Psoas muscle (tissue), 7 donors: ENCODE measurements at regions not wholly inside any gene's neighbourhood (a gene's known extent, or its start where the extent isn't known, plus 50 kb on each side); places are given as distances from the start of the nearest gene placed in this dataset.

Experiments used
- ATAC-seq, 4 donors: fragments of 200-7000 bp; cut with Tn5 transposase; one replicate each; pipeline ENCODE4 v1.9.1; 2020; ENCODE audit warnings: moderate library complexity in 3 of 4, mild to moderate bottlenecking in 2 of 4
- DNase-seq, 2 donors: peaks; one replicate each; pipeline ENCODE4 v3.0.0-alpha.2; 2020
- H3K27ac ChIP-seq: fragments of 200-600 bp; one replicate; pipeline ENCODE4 v1.8.0; 2022
- H3K27me3 ChIP-seq, 3 donors: fragments of 200-600 bp in 1 of 3; one replicate each; pipeline versions ENCODE4 v1.6.1 to v1.8.0; 2013 to 2022; ENCODE audit warnings: low read length in 2 of 3, mild to moderate bottlenecking in 2 of 3, moderate library complexity in 1 of 3; ENCODE audit not compliant: insufficient read depth in 3 of 3
- H3K36me3 ChIP-seq, 2 donors: fragments of 200-600 bp in 1 of 2; one replicate each; pipeline versions ENCODE4 v1.6.1 to v1.8.0; 2013 to 2022; ENCODE audit warnings: low read depth in 1 of 2, mild to moderate bottlenecking in 1 of 2, moderate library complexity in 1 of 2; ENCODE audit not compliant: insufficient read depth in 1 of 2
- H3K4me1 ChIP-seq: fragments of 200-600 bp; one replicate; pipeline ENCODE4 v1.8.0; 2022
- H3K4me3 ChIP-seq: fragments of 200-600 bp; one replicate; pipeline ENCODE4 v1.8.0; 2022; ENCODE audit warnings: mild to moderate bottlenecking
- H3K9me3 ChIP-seq: fragments of 200-600 bp; one replicate; pipeline ENCODE4 v1.8.0; 2022
- CTCF ChIP-seq: fragments of 200-600 bp; IDR thresholded peaks from one replicate; pipeline ENCODE4 v1.8.0; 2022; ENCODE audit warnings: antibody characterized with exemption
- WGBS, 3 donors: extraction: QIAGEN DNeasy Blood & Tissue Kit; methylation state at CpG; one replicate each; pipeline versions ENCODE4 v1.1.6 to v1.1.7; 2013; 5-methylcytosine and 5-hydroxymethylcytosine counted together
- intact Hi-C, 2 donors: fragments of 100-400 bp; cut with DNase I; formaldehyde crosslinking; loops; one replicate each; pipeline versions ENCODE4 v1.11.0 to v1.14.2; 2022
- donor health status: healthy with polysubstance abuse.
- donor health status: DM: no; HTN: no; CAD: no; lungs with moderate emphysema.
- donor health status: Bipolar disorder and iron deficiency.
- donor health status: healthy.
- donor health status: DM: yes; HTN: yes; CAD: no.
- donor health status: DM: no; HTN: no; CAD: no.
- donor health status: DM: yes; HTN: yes; CAD: no.

DNA sequence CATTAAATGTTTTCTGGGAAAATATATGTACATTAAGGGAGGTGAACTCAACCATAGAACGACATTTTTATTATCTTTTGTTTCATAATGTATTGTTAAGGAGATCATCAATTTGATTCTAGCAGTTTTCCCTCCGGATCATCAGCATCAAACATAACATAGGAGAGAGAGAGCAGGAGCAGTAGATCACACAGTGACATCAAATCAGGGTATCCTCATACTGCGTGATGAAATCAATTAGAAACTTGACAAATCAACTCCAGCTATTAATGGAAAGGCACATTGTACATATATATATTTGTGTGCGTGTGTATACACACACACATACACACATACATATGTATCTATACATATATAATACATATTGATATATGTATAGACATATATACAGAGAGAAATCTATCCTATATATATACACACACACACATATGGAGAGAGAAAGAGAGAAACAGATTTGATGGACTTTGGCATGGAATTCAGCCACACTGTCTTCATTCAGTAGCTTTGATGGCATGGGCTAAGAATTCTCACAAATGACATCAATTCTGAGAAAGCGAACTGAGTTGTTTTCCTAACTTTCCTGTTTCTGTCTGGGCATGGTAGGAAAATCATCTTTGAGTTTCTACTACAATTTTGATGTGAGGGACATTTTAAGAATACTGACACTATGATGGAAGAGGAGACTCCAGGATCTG lies 1302.8 kb upstream of the SEL1L start:
- Histone ChIP-seq H3K9me3 (no peaks in the 10 kb centered on the region), H3K4me1 (no peaks in the 10 kb centered on the region), H3K27me3 (no peaks in the 10 kb centered on the region), H3K36me3 (no peaks in the 10 kb centered on the region), H3K4me3 (no peak overlapping the region), H3K27ac (no peak overlapping the region)
- ATAC-seq = no peak
- 90 to 92% (median 90%) methylated on average over 5 of the region's 5 CpGs for WGBS, 3 donors
- intact Hi-C loops = no loop called here
- no peak for DNase-seq
- no peak for TF ChIP-seq CTCF

DNA sequence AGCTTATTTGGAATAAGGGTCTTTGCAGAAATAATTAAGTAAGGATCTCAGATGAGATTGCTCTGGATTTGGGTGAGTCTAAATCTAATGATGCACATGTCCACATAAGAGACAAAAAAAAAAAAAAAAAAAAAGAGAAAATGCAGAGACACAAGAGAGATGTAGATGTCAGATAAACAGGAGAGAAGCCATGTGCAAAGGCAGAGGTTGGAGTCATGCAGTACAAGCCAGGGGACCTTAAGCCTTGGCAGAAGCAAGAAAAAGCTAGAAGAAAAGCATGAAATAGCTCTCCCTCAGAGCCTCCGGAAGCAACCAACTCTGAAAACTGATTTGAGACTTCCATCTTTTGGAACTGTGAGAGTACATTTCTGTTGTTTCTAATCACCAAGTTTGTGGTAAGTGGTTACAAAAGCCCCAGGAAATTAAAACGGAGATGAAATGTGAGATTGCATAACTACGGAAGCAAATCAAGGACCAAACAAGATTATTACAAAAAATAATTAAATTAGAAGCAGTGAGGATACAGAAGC lies 1304.0 kb upstream of the SEL1L start:
- no peak overlapping the region for H3K4me3 ChIP-seq
- H3K36me3 ChIP-seq = no peaks in the 10 kb centered on the region
- ATAC-seq = no peak
- H3K4me1 ChIP-seq = no peaks in the 10 kb centered on the region
- intact Hi-C loops = no loop called here
- no peaks in the 10 kb centered on the region for H3K9me3 ChIP-seq
- WGBS, 3 donors = 52 to 70% (median 63%) methylated on average over 3 of the region's 3 CpGs
- TF ChIP-seq CTCF = no peak
- DNase-seq = no peak
- H3K27ac ChIP-seq = no peak overlapping the region
- no peaks in the 10 kb centered on the region for H3K27me3 ChIP-seq

DNA sequence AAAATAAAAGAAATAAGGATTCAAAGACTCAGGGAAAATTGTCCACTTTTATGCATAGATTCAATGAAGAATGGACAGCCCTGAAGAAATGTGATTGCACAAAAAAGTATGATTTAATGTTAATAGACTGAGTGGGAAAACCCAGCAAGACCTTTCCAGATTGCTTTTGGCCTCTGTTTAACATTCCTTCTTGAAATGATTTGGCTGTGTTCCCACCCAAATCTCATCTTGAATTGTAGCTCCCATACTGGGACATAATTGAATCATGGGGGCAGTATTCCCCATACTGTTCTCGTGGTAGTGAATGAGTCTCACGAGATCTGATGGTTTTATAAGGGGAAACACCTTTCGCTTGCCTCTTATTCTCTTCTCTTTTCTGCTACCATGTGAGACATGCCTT lies 1316.9 kb upstream of the SEL1L start:
- Histone ChIP-seq H3K27ac (no peak overlapping the region), H3K9me3 (no peaks in the 10 kb centered on the region), H3K36me3 (no peaks in the 10 kb centered on the region), H3K4me1 (no peaks in the 10 kb centered on the region), H3K27me3 (no peaks in the 10 kb centered on the region), H3K4me3 (no peak overlapping the region)
- intact Hi-C loops = no loop called here
- no peak for TF ChIP-seq CTCF
- DNase-seq = no peak
- ATAC-seq = no peak
- whole genome bisulfite sequencing, 3 donors = 62 to 66% (median 65%) methylated on average over 3 of the region's 3 CpGs

GRCh38 chr14:82854131-82854530 lies 1320.5 kb upstream of the SEL1L start:
- Histone ChIP-seq H3K4me1 (no peaks in the 10 kb centered on the region), H3K9me3 (no peaks in the 10 kb centered on the region), H3K36me3 (no peaks in the 10 kb centered on the region), H3K4me3 (no peak overlapping the region), H3K27ac (no peak overlapping the region), H3K27me3 (no peaks in the 10 kb centered on the region)
- intact Hi-C loops = no loop called here
- TF ChIP-seq CTCF = no peak
- WGBS, 3 donors = 76 to 83% (median 82%) methylated on average over 4 of the region's 4 CpGs
- no peak for ATAC-seq
- DNase-seq = no peak

DNA sequence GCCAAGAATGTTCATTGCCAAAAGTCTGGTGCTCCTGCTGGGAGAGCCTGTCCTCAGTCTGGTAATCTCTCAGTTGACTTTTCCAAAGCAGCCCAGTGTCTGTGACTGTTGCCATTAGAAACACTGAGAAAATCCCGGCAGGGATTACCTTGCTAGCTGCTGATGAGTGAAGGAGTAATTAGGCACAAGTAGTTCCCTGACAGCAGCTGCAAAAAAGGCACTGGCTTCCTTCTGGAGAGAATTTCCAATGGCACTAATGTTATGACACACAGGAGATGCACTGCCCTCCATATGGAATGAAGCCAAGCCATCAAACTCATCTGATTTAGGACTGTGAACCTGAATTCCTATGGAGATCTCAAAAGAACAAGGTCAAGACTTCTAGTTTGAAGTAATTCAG lies 1321.2 kb upstream of the SEL1L start:
- WGBS, 3 donors = 12 to 28% (median 20%) methylated on average over 1 of the region's 1 CpG

More for the DNA sequence above, 1321.2 kb upstream of the SEL1L start:
- intact Hi-C loops = no loop called here
- ATAC-seq (no peak), DNase-seq (no peak)
- Histone ChIP-seq H3K36me3 (no peaks in the 10 kb centered on the region), H3K9me3 (no peaks in the 10 kb centered on the region), H3K27me3 (no peaks in the 10 kb centered on the region), H3K4me1 (no peaks in the 10 kb centered on the region), H3K27ac (no peak overlapping the region), H3K4me3 (no peak overlapping the region)
- TF ChIP-seq CTCF = no peak
